Esophagus squamous epithelium (tissue), 4 donors: ENCODE measurements at regions not wholly inside any gene's neighbourhood (a gene's known extent, or its start where the extent isn't known, plus 50 kb on each side); places are given as distances from the start of the nearest gene placed in this dataset.

Experiments
- POLR2A ChIP-seq, 4 donors: fragments of 450-650 bp; IDR thresholded peaks; one replicate each; pipeline ENCODE4 v1.6.1; 2017; ENCODE audit warnings: antibody characterized with exemption in 4 of 4, mild to moderate bottlenecking in 4 of 4, moderate library complexity in 3 of 4
- TF ChIP-seq, protein P1 (sequence below), 6 experiments: fragments of 450-650 bp in 4 of 6; fragments of 200-600 bp in 2 of 6; sonication (generic) in 2 of 6; IDR thresholded peaks; one replicate each; pipeline ENCODE4 v1.5.1; 2016 to 2019; ENCODE audit warnings: antibody characterized with exemption in 6 of 6, mild to moderate bottlenecking in 4 of 6, moderate library complexity in 4 of 6

DNA sequence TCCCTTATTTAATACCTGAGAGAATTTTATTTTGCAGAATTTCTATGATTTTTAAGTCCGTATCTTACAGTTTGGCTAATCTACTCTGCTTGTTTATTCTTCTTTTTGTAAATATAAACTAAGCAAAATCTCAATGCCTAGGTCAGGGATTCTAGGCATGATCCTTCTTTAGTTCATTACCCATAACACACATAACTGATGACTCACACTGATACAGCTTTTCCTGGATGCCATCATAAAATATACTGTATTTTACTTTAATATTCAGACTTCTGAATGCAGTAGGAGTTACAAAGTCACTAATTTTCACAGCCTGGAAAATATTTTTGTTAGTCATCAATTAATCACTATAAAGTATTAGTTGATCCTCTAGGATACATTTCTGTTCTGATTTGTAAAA is 898.2 kb upstream of the RAG2 start:
- TF ChIP-seq POLR2A (IDR thresholded peaks at IDR 0.05): no peak
- TF ChIP-seq, protein P1, sequence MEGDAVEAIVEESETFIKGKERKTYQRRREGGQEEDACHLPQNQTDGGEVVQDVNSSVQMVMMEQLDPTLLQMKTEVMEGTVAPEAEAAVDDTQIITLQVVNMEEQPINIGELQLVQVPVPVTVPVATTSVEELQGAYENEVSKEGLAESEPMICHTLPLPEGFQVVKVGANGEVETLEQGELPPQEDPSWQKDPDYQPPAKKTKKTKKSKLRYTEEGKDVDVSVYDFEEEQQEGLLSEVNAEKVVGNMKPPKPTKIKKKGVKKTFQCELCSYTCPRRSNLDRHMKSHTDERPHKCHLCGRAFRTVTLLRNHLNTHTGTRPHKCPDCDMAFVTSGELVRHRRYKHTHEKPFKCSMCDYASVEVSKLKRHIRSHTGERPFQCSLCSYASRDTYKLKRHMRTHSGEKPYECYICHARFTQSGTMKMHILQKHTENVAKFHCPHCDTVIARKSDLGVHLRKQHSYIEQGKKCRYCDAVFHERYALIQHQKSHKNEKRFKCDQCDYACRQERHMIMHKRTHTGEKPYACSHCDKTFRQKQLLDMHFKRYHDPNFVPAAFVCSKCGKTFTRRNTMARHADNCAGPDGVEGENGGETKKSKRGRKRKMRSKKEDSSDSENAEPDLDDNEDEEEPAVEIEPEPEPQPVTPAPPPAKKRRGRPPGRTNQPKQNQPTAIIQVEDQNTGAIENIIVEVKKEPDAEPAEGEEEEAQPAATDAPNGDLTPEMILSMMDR (IDR thresholded peaks at IDR 0.05): no peak
